Thoracic aorta (tissue), 2 donors: ENCODE measurements at regions not wholly inside any gene's neighbourhood (a gene's known extent, or its start where the extent isn't known, plus 50 kb on each side); places are given as distances from the start of the nearest gene placed in this dataset.

Experiments
- ATAC-seq: fragments of 150-250 bp; one replicate; pipeline ENCODE4 v1.8.0; 2017; ENCODE audit warnings: low read depth; ENCODE audit not compliant: insufficient number of reproducible peaks, low FRiP score
- DNase-seq: peaks from one replicate; pipeline ENCODE4 v3.0.0-alpha.2; 2020; ENCODE audit warnings: low spot score
- H3K27ac ChIP-seq, 2 donors: fragments of 200-600 bp; sonication (generic); 1 replicate in 1 of 2; 2 replicates in 1 of 2; pipeline ENCODE4 v1.5.1; 2016; ENCODE audit warnings: mild to moderate bottlenecking in 2 of 2, moderate library complexity in 2 of 2
- H3K27me3 ChIP-seq: fragments of 200-600 bp; sonication (generic); replicated peaks from 2 replicates; pipeline ENCODE4 v1.6.0; 2016; ENCODE audit warnings: mild to moderate bottlenecking; ENCODE audit not compliant: insufficient read depth
- H3K36me3 ChIP-seq: fragments of 200-600 bp; sonication (generic); one replicate; pipeline ENCODE4 v1.5.1; 2016
- H3K4me1 ChIP-seq, 2 donors: fragments of 200-600 bp; sonication (generic); 1 replicate in 1 of 2; 2 replicates in 1 of 2; pipeline versions ENCODE4 v1.5.1 to v1.6.0; 2016; ENCODE audit warnings: low read depth in 2 of 2, mild to moderate bottlenecking in 1 of 2; ENCODE audit not compliant: control insufficient read depth in 1 of 2
- H3K4me3 ChIP-seq: fragments of 200-600 bp; sonication (generic); 2 replicates; pipeline ENCODE4 v1.5.1; 2016; ENCODE audit warnings: mild to moderate bottlenecking
- H3K9me3 ChIP-seq: fragments of 200-600 bp; sonication (generic); 2 replicates; pipeline ENCODE4 v1.5.1; 2016
- CTCF ChIP-seq: fragments of 200-600 bp; sonication (generic); IDR thresholded peaks from one replicate; pipeline ENCODE4 v1.5.1; 2019; ENCODE audit warnings: antibody characterized with exemption

GRCh38 chr1:50268049-50268448 is 155.2 kb downstream of the DMRTA2 start:
- no peaks in the 10 kb centered on the region for H3K27me3 ChIP-seq
- no peaks in the 10 kb centered on the region for H3K36me3 ChIP-seq
- TF ChIP-seq CTCF = no peak
- H3K4me1 ChIP-seq = no peaks in the 10 kb centered on the region
- ATAC-seq (no peak), DNase-seq (no peak)
- H3K9me3 ChIP-seq = no peaks in the 10 kb centered on the region
- H3K4me3 ChIP-seq = no peak overlapping the region
- H3K27ac ChIP-seq = no peak overlapping the region

- Histone ChIP-seq H3K27ac (no peak overlapping the region), H3K36me3 (no peaks in the 10 kb centered on the region), H3K9me3 (no peaks in the 10 kb centered on the region), H3K27me3 (no peaks in the 10 kb centered on the region), H3K4me1 (no peaks in the 10 kb centered on the region), H3K4me3 (no peak overlapping the region)
- ATAC-seq = no peak
- no peak for DNase-seq
- no peak for TF ChIP-seq CTCF
Observed at GRCh38 chr1:50266509-50266908, 156.7 kb downstream of the DMRTA2 start.

- DNase-seq (no peak), ATAC-seq (no peak)
- Histone ChIP-seq H3K27me3 (no peaks in the 10 kb centered on the region), H3K27ac (no peak overlapping the region), H3K4me3 (no peak overlapping the region), H3K36me3 (no peaks in the 10 kb centered on the region), H3K4me1 (no peaks in the 10 kb centered on the region), H3K9me3 (no peaks in the 10 kb centered on the region)
- no peak for TF ChIP-seq CTCF
Observed at GRCh38 chr1:50265790-50266314, 157.1 kb downstream of the ELAVL4 start.

- Histone ChIP-seq H3K36me3 (no peaks in the 10 kb centered on the region), H3K4me3 (no peak overlapping the region), H3K27ac (no peak overlapping the region), H3K4me1 (no peaks in the 10 kb centered on the region), H3K9me3 (no peaks in the 10 kb centered on the region), H3K27me3 (no peaks in the 10 kb centered on the region)
- ATAC-seq = no peak
- DNase-seq = no peak
- no peak for TF ChIP-seq CTCF
Observed at GRCh38 chr1:50264590-50264989, 155.9 kb downstream of the ELAVL4 start.

- Histone ChIP-seq H3K27ac (no peak overlapping the region), H3K4me1 (no peaks in the 10 kb centered on the region), H3K36me3 (no peaks in the 10 kb centered on the region), H3K4me3 (no peak overlapping the region), H3K9me3 (no peaks in the 10 kb centered on the region), H3K27me3 (no peaks in the 10 kb centered on the region)
- TF ChIP-seq CTCF = no peak
- DNase-seq (no peak), ATAC-seq (no peak)
Observed at GRCh38 chr1:50262436-50262835, 153.7 kb downstream of the ELAVL4 start.
